Spleen (tissue), 11 donors: ENCODE measurements at regions not wholly inside any gene's neighbourhood (a gene's known extent, or its start where the extent isn't known, plus 50 kb on each side); places are given as distances from the start of the nearest gene placed in this dataset.

Experiments
- DNase-seq: peaks from one replicate; pipeline ENCODE4 v3.0.0-alpha.2; 2020
- H3K27ac ChIP-seq, 8 donors: fragments of 200-600 bp; sonication (generic) in 7 of 8; 1 replicate in 4 of 8; 2 replicates in 4 of 8; pipeline versions ENCODE4 v1.5.0 to v1.8.0; 2016 to 2021; ENCODE audit warnings: inconsistent platforms in 4 of 8, mild to moderate bottlenecking in 4 of 8, moderate library complexity in 1 of 8
- H3K27me3 ChIP-seq, 7 donors: fragments of 200-600 bp; sonication (generic) in 6 of 7; replicated peaks in 1 of 7; 1 replicate in 4 of 7; 2 replicates in 3 of 7; pipeline versions ENCODE4 v1.5.0 to v1.8.0; 2016 to 2021; ENCODE audit warnings: inconsistent platforms in 3 of 7, mild to moderate bottlenecking in 1 of 7
- H3K36me3 ChIP-seq, 6 donors: fragments of 200-600 bp; sonication (generic) in 5 of 6; 1 replicate in 4 of 6; 2 replicates in 2 of 6; pipeline versions ENCODE4 v1.5.0 to v1.8.0; 2016 to 2021; ENCODE audit warnings: inconsistent platforms in 2 of 6
- H3K4me1 ChIP-seq, 6 donors: fragments of 200-600 bp; sonication (generic) in 5 of 6; 1 replicate in 3 of 6; 2 replicates in 3 of 6; pipeline versions ENCODE4 v1.5.0 to v1.8.0; 2016 to 2021; ENCODE audit warnings: inconsistent platforms in 3 of 6
- H3K4me3 ChIP-seq, 8 donors: fragments of 200-600 bp; sonication (generic) in 7 of 8; 1 replicate in 4 of 8; 2 replicates in 4 of 8; pipeline versions ENCODE4 v1.5.0 to v1.8.0; 2016 to 2021; ENCODE audit warnings: inconsistent platforms in 4 of 8, mild to moderate bottlenecking in 4 of 8, moderate library complexity in 2 of 8
- H3K9me3 ChIP-seq, 8 donors: fragments of 200-600 bp; sonication (generic) in 7 of 8; 1 replicate in 4 of 8; 2 replicates in 4 of 8; pipeline versions ENCODE4 v1.5.0 to v1.8.0; 2016 to 2021; ENCODE audit warnings: inconsistent platforms in 4 of 8
- POLR2A ChIP-seq, 3 donors: fragments of 450-650 bp; IDR thresholded peaks; one replicate each; pipeline ENCODE4 v1.5.1; 2017; ENCODE audit warnings: antibody characterized with exemption in 3 of 3, mild to moderate bottlenecking in 1 of 3
- POLR2AphosphoS5 ChIP-seq, 3 donors: sonication (generic); formaldehyde crosslinking; IDR thresholded peaks; one replicate each; pipeline ENCODE4 v1.5.1; 2017; ENCODE audit warnings: antibody characterized with exemption in 3 of 3
- WGBS, 5 donors: extraction: QIAGEN DNeasy Blood & Tissue Kit in 3 of 5; methylation state at CpG; one replicate each; pipeline versions ENCODE4 v1.1.5 to v1.1.7; 2013 to 2018; 5-methylcytosine and 5-hydroxymethylcytosine counted together
- intact Hi-C: fragments of 100-400 bp; cut with DNase I; formaldehyde crosslinking; loops from one replicate; pipeline ENCODE4 v1.15.0; 2023; ENCODE audit warnings: low total_unique reads
- TF ChIP-seq, protein P1 (sequence below), 11 experiments: fragments of 200-600 bp in 7 of 11; fragments of 450-650 bp in 4 of 11; sonication (generic) in 4 of 11; IDR thresholded peaks in 8 of 11; conservative IDR thresholded peaks in 3 of 11; 1 replicate in 7 of 11; 2 replicates in 4 of 11; pipeline versions ENCODE4 v1.4.0 to v1.8.0; 2016 to 2021; ENCODE audit warnings: antibody characterized with exemption in 11 of 11, inconsistent platforms in 4 of 11, mild to moderate bottlenecking in 1 of 11
- donor health status: healthy with polysubstance abuse.
- donor health status: DM: no; HTN: no; CAD: no; lungs with moderate emphysema.
- donor health status: DM: no; HTN: no; CAD: no.
- donor health status: Bipolar disorder and iron deficiency.
- donor health status: healthy.
- donor health status: DM: no; HTN: no; CAD: no.
- donor health status: DM: yes; HTN: yes; CAD: no.

DNA sequence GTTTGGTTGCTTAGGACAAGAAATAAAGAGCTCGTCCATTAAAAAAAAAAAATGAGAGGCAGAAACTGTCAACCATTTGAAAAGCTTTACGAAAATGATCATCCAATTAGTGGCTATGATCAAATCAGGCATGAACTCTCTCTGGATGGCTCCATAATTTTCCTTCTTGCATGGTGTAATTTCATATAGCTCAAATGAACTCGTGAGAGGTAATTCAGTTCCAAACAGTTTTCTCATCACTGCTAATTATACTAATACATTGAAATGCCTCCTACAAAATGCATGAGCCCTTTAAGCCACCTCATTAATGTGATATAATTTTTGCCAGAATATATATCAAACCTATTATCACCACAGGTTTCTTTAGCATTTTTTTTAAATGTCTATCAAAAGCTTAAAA, 239.5 kb upstream of the MEIS2 start:
- DNase-seq: no peak
- no peak overlapping the region for H3K4me3 ChIP-seq
- no peak overlapping the region for H3K27ac ChIP-seq
- no peaks in the 10 kb centered on the region for H3K4me1 ChIP-seq
- no peaks in the 10 kb centered on the region for H3K27me3 ChIP-seq
- H3K36me3 ChIP-seq: no peaks in the 10 kb centered on the region
- intact Hi-C loops: no loop called here
- H3K9me3 ChIP-seq: peaks cover 0 to 10% (median 3%) of the 10 kb centered on the region in 8 donors
- TF ChIP-seq POLR2AphosphoS5 (IDR thresholded peaks at IDR 0.05) (no peak), POLR2A (IDR thresholded peaks at IDR 0.05) (no peak)
- TF ChIP-seq, protein P1, sequence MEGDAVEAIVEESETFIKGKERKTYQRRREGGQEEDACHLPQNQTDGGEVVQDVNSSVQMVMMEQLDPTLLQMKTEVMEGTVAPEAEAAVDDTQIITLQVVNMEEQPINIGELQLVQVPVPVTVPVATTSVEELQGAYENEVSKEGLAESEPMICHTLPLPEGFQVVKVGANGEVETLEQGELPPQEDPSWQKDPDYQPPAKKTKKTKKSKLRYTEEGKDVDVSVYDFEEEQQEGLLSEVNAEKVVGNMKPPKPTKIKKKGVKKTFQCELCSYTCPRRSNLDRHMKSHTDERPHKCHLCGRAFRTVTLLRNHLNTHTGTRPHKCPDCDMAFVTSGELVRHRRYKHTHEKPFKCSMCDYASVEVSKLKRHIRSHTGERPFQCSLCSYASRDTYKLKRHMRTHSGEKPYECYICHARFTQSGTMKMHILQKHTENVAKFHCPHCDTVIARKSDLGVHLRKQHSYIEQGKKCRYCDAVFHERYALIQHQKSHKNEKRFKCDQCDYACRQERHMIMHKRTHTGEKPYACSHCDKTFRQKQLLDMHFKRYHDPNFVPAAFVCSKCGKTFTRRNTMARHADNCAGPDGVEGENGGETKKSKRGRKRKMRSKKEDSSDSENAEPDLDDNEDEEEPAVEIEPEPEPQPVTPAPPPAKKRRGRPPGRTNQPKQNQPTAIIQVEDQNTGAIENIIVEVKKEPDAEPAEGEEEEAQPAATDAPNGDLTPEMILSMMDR (IDR thresholded peaks at IDR 0.05 in 8 of 11, conservative IDR thresholded peaks at IDR 0.05 in 3 of 11): no peak
- 74 to 87% (median 81%) methylated on average over 3 of the region's 3 CpGs for WGBS, 5 donors

DNA sequence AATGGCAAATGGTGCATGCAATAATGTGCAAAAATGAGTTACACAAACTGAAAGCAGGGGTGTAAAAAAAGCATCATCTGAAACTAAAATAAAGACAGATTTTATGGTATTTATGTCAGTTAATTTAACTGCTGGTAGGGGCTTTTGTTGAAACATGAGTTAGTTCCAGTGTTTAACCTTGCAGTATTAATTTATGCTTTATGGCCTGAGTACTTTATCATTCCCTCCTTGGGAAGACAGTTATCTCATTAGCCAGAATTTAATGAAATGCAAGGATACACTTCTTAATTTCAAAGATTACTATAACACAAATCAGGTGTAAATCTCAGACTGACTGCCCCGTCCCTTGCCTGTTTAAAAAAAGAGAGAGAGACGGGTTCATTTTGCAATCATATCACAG, 240.1 kb upstream of the MEIS2 start:
- peaks cover 0 to 8% (median 3%) of the 10 kb centered on the region in 8 donors for H3K9me3 ChIP-seq
- H3K27ac ChIP-seq: no peak overlapping the region
- no peak overlapping the region for H3K4me3 ChIP-seq
- H3K27me3 ChIP-seq: no peaks in the 10 kb centered on the region
- DNase-seq: no peak
- intact Hi-C loops: no loop called here
- H3K4me1 ChIP-seq: no peaks in the 10 kb centered on the region
- no peaks in the 10 kb centered on the region for H3K36me3 ChIP-seq
- 75 to 92% (median 85%) methylated on average over 2 of the region's 2 CpGs for WGBS, 5 donors
- TF ChIP-seq POLR2A (IDR thresholded peaks at IDR 0.05): no peak
- TF ChIP-seq, protein P1 (IDR thresholded peaks at IDR 0.05 in 8 of 11, conservative IDR thresholded peaks at IDR 0.05 in 3 of 11): no peak
- TF ChIP-seq POLR2AphosphoS5 (IDR thresholded peaks at IDR 0.05): no peak

DNA sequence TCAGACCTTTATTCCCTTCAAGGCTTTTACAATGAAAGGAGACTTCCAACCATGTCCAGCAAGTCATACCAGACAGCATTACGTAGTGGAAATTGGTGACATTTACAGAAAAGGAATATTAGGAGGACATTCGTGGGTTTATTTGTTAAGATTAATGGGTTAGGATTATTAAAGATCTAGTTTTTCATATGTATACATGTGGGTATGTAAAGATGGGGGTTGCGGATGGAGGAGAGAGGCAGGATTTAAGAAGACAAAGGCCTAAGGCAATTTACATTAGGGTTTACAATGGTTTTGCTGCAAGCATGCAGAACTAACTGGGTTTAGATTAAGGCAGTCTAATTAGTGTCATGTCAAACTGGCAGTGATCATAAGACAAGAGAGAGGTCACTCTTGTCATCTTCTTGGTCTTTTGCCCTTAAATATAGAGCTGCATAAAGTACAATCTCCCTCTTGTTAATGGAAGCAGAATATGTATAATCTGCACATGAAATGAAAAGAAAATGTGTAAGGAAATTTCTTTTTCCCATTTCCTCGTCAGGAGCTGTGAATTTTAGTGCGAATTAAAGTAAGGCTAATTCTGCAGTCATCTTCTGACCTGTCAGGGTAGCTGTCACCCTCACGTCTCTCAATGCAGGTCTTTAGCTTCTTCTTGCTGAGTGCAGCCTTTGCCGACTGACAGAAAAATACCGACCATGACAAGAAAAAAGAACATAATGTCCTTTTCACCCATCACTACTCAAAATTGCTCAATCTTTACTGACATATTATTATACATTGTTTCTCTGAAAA, 258.9 kb upstream of the MEIS2 start:
- no peak overlapping the region for H3K4me3 ChIP-seq
- no peaks in the 10 kb centered on the region for H3K27me3 ChIP-seq
- H3K4me1 ChIP-seq: no peaks in the 10 kb centered on the region
- peaks cover 0 to 14% (median 0%) of the 10 kb centered on the region in 8 donors for H3K9me3 ChIP-seq
- H3K36me3 ChIP-seq: no peaks in the 10 kb centered on the region
- intact Hi-C loops: no loop called here
- TF ChIP-seq POLR2A (IDR thresholded peaks at IDR 0.05) (no peak), POLR2AphosphoS5 (IDR thresholded peaks at IDR 0.05) (no peak)
- TF ChIP-seq, protein P1 (IDR thresholded peaks at IDR 0.05 in 8 of 11, conservative IDR thresholded peaks at IDR 0.05 in 3 of 11): no peak
- no peak for DNase-seq
- no peak overlapping the region for H3K27ac ChIP-seq
- 78 to 86% (median 85%) methylated on average over 8 of the region's 8 CpGs for WGBS, 5 donors

DNA sequence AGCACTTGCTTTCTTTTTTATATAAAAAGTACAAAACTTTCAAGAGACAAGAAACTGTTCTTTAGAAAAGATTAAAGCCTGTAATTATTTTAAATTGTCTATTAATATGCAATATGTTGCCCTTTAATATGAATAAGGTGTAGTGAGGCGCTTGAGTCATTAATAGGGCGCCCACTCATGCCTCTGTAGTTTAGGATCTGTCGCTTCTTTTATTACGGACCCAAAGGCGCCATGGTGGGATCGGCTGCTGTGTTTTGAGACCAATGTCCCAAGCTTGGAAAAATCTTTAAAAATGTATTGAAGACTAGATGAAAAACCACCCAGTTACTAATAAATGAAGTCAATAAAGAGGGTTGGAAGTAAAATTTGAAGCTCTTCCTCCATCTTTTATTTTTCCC, 259.5 kb upstream of the MEIS2 start:
- Histone ChIP-seq H3K9me3 (peaks cover 0 to 13% (median 0%) of the 10 kb centered on the region in 8 donors), H3K27me3 (no peaks in the 10 kb centered on the region), H3K27ac (no peak overlapping the region), H3K4me3 (no peak overlapping the region), H3K36me3 (no peaks in the 10 kb centered on the region), H3K4me1 (no peaks in the 10 kb centered on the region)
- DNase-seq: no peak
- intact Hi-C loops: no loop called here
- TF ChIP-seq POLR2A (IDR thresholded peaks at IDR 0.05): no peak
- TF ChIP-seq, protein P1 (IDR thresholded peaks at IDR 0.05 in 8 of 11, conservative IDR thresholded peaks at IDR 0.05 in 3 of 11): no peak
- TF ChIP-seq POLR2AphosphoS5 (IDR thresholded peaks at IDR 0.05): no peak
- 87 to 95% (median 94%) methylated on average over 6 of the region's 6 CpGs for WGBS, 5 donors
